ENCODE measurements at regions not wholly inside any gene's neighbourhood (a gene's known extent, or its start where the extent isn't known, plus 50 kb on each side); places are given as distances from the start of the nearest gene placed in this dataset.

- TF ChIP-seq POLR2AphosphoS5 (IDR thresholded peaks at IDR 0.05; ENCODE audit: low read depth, low read length) (no peak), CTCF (IDR thresholded peaks at IDR 0.05) (no peak)
Observed at GRCh38 chr7:153399554-153399940, 640.0 kb downstream of the ACTR3B start.
